ENCODE measurements at regions not wholly inside any gene's neighbourhood (a gene's known extent, or its start where the extent isn't known, plus 50 kb on each side); places are given as distances from the start of the nearest gene placed in this dataset.

DNA sequence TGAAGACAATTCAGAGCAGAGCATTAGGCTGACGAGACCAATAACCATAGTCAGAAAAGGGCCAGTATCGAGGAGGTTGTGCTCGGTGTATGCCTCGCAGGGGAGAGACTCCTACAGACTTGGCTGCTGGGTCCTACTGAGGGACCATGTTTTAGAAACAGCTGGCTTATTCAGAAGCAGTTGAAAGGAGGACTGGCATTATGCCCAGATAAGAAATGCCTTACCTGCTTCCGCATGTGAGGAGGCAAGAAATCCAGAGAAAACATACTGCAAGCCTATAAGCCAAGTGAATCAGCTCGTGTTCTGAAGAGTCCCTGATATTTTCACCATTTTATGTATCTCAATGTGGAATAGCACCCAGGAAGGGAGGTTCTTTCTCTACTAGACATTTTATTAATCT lies 434.7 kb downstream of the GRB14 start:
- DNase-seq (ENCODE audit: low spot score in 2 of 2), result no peak
- H3K27ac ChIP-seq, result no peak overlapping the region
- intact Hi-C loops (cut with DNase I; ENCODE audit: low total_unique reads), result no loop called here
- no peaks in the 10 kb centered on the region for H3K9me3 ChIP-seq
- H3K36me3 ChIP-seq, result no peaks in the 10 kb centered on the region
- TF ChIP-seq, protein P1, sequence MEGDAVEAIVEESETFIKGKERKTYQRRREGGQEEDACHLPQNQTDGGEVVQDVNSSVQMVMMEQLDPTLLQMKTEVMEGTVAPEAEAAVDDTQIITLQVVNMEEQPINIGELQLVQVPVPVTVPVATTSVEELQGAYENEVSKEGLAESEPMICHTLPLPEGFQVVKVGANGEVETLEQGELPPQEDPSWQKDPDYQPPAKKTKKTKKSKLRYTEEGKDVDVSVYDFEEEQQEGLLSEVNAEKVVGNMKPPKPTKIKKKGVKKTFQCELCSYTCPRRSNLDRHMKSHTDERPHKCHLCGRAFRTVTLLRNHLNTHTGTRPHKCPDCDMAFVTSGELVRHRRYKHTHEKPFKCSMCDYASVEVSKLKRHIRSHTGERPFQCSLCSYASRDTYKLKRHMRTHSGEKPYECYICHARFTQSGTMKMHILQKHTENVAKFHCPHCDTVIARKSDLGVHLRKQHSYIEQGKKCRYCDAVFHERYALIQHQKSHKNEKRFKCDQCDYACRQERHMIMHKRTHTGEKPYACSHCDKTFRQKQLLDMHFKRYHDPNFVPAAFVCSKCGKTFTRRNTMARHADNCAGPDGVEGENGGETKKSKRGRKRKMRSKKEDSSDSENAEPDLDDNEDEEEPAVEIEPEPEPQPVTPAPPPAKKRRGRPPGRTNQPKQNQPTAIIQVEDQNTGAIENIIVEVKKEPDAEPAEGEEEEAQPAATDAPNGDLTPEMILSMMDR (IDR thresholded peaks at IDR 0.05), result no peak
- no peak for TF ChIP-seq POLR2AphosphoS5 (IDR thresholded peaks at IDR 0.05)
- no peak for TF ChIP-seq POLR2A (IDR thresholded peaks at IDR 0.05)
- no peaks in the 10 kb centered on the region for H3K4me1 ChIP-seq
- H3K4me3 ChIP-seq, result no peak overlapping the region
- no peaks in the 10 kb centered on the region for H3K27me3 ChIP-seq

DNA sequence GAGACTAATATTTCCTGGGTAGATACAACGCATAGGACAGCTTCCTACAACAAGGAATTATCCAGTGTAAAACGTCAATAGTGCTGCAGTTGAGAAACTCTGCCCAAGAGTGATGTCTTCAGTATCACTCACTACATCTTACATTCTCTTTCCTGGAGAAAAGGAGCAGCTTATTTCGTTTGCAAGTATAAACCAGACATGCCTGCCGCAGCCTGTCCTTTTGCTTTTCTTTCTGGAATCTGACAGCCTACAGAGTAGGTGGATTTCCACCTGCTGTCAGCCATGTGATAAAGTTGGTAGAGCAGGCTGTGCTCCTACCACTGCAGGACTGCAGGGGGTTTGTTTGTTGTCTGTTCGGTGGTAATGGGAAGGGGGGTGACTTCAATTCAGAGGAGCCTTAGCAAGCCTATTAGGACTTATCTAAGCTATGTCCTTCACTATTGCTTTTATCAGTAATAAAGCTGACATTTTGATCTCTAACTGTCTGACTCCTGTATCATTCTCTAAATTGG lies 439.1 kb downstream of the GRB14 start:
- no peak overlapping the region for H3K27ac ChIP-seq
- no peaks in the 10 kb centered on the region for H3K4me1 ChIP-seq
- intact Hi-C loops (cut with DNase I; ENCODE audit: low total_unique reads), result no loop called here
- TF ChIP-seq POLR2AphosphoS5 (IDR thresholded peaks at IDR 0.05) (no peak), POLR2A (IDR thresholded peaks at IDR 0.05) (no peak)
- TF ChIP-seq, protein P1 (IDR thresholded peaks at IDR 0.05), result no peak
- H3K27me3 ChIP-seq, result no peaks in the 10 kb centered on the region
- no peaks in the 10 kb centered on the region for H3K9me3 ChIP-seq
- DNase-seq (ENCODE audit: low spot score in 2 of 2), result no peak
- no peak overlapping the region for H3K4me3 ChIP-seq
- H3K36me3 ChIP-seq, result no peaks in the 10 kb centered on the region

DNA sequence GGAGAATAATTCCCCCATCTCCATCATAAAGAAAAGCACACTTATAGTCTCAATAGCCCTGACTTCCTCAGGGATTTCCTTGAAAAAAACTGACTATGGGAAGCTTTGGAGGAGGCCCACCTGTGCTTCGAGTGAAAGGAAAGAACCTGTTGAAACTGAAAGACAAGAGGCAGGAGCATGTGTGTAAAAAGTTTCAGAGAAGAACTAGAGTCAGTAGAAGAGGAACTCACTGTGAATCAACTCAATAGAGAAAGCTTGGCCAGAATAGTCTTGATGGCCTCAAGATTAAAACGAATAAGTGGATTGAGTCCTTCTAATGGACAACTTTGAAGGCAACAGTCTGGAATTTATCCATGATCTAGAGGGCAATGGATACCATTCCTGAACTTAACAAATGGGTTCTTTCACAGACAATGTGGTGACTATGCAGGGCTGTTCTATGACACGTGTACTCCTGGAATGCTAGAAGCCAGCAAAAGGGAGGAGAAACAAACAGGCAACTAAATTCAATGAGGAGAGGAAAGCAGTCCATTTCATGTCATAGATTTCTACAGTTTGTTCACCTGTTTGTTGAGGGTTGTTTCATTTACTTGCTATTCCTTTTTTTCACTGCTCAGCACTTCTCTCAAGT lies 442.3 kb downstream of the GRB14 start:
- Histone ChIP-seq H3K27me3 (no peaks in the 10 kb centered on the region), H3K4me1 (no peaks in the 10 kb centered on the region), H3K4me3 (no peak overlapping the region), H3K9me3 (peaks cover 3 to 18% of the 10 kb centered on the region in 2 donors), H3K36me3 (no peaks in the 10 kb centered on the region), H3K27ac (no peak overlapping the region)
- no peak for TF ChIP-seq POLR2A (IDR thresholded peaks at IDR 0.05)
- TF ChIP-seq POLR2AphosphoS5 (IDR thresholded peaks at IDR 0.05), result no peak
- TF ChIP-seq, protein P1 (IDR thresholded peaks at IDR 0.05), result no peak
- DNase-seq (ENCODE audit: low spot score in 2 of 2), result no peak
- intact Hi-C loops (cut with DNase I; ENCODE audit: low total_unique reads), result no loop called here

DNA sequence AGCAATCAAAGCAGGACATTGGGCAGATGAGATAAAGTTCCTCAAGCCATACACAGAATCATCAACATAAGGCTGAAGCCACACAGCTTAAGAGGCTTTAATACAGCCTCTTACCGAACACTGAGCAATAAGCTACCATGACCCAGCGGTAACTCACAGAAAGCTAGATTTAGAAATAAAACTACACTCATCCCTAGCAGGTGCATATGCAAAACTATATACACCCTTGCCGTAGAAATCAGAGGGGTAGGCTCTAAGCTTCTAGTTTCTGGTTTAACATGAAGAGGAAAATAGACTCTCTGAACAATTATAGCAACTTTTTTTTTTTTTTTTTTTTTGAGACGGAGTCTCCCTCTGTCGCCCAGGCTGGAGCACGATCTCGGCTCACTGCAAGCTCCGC lies 428.8 kb upstream of the FIGN start:
- no peak for DNase-seq (ENCODE audit: low spot score in 2 of 2)
- Histone ChIP-seq H3K36me3 (no peaks in the 10 kb centered on the region), H3K27me3 (no peaks in the 10 kb centered on the region), H3K9me3 (no peaks in the 10 kb centered on the region), H3K4me3 (no peak overlapping the region), H3K27ac (no peak overlapping the region), H3K4me1 (no peaks in the 10 kb centered on the region)
- TF ChIP-seq POLR2A (IDR thresholded peaks at IDR 0.05) (no peak), POLR2AphosphoS5 (IDR thresholded peaks at IDR 0.05) (no peak)
- TF ChIP-seq, protein P1 (IDR thresholded peaks at IDR 0.05), result no peak
- intact Hi-C loops (cut with DNase I; ENCODE audit: low total_unique reads), result no loop called here

DNA sequence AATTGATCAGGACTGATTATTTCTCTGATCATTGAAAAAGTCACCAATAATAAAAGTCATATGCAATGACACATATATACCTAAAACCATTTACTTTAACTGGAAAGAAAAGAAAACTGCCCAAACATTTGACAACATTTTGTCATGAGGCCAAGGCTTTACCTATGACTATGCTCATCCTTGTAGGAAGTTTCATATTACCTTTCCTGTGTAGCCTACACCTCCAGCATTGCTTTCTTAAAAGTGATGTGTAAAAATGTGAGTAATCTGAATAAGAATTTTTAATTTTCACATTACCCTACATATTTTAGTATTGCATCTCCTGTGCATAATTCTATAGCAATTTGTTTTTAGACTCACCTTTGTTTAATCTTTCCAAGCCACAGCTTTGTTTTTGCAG lies 419.8 kb upstream of the FIGN start:
- DNase-seq (ENCODE audit: low spot score in 2 of 2), result no peak
- H3K36me3 ChIP-seq, result no peaks in the 10 kb centered on the region
- H3K27me3 ChIP-seq, result no peaks in the 10 kb centered on the region
- H3K4me1 ChIP-seq, result no peaks in the 10 kb centered on the region
- no peak overlapping the region for H3K4me3 ChIP-seq
- no peak overlapping the region for H3K27ac ChIP-seq
- TF ChIP-seq POLR2AphosphoS5 (IDR thresholded peaks at IDR 0.05) (no peak), POLR2A (IDR thresholded peaks at IDR 0.05) (no peak)
- TF ChIP-seq, protein P1 (IDR thresholded peaks at IDR 0.05), result no peak
- no peaks in the 10 kb centered on the region for H3K9me3 ChIP-seq
- intact Hi-C loops (cut with DNase I; ENCODE audit: low total_unique reads), result no loop called here
